ENCODE measurements at regions not wholly inside any gene's neighbourhood (a gene's known extent, or its start where the extent isn't known, plus 50 kb on each side); places are given as distances from the start of the nearest gene placed in this dataset.

- no peak for DNase-seq (ENCODE audit: low spot score in 2 of 2)
- H3K4me3 ChIP-seq, result no peak overlapping the region
- TF ChIP-seq POLR2A (IDR thresholded peaks at IDR 0.05) (no peak), EP300 (IDR thresholded peaks at IDR 0.05) (no peak), POLR2AphosphoS5 (IDR thresholded peaks at IDR 0.05) (no peak), CTCF (IDR thresholded peaks at IDR 0.05) (no peak)
- no peaks in the 10 kb centered on the region for H3K4me1 ChIP-seq
- 62% methylated on average over 3 of the region's 3 CpGs for WGBS
- no peak overlapping the region for H3K27ac ChIP-seq
- no peaks in the 10 kb centered on the region for H3K27me3 ChIP-seq
- no peaks in the 10 kb centered on the region for H3K9me3 ChIP-seq
- no peaks in the 10 kb centered on the region for H3K36me3 ChIP-seq
Observed at GRCh38 chr2:192298664-192299063, 103.9 kb upstream of the TMEFF2 start.

- no peak for DNase-seq (ENCODE audit: low spot score in 2 of 2)
- no peaks in the 10 kb centered on the region for H3K36me3 ChIP-seq
- 100% methylated on average over 2 of the region's 2 CpGs for WGBS
- H3K9me3 ChIP-seq, result no peaks in the 10 kb centered on the region
- no peaks in the 10 kb centered on the region for H3K27me3 ChIP-seq
- no peaks in the 10 kb centered on the region for H3K4me1 ChIP-seq
- H3K4me3 ChIP-seq, result no peak overlapping the region
- no peak overlapping the region for H3K27ac ChIP-seq
- TF ChIP-seq POLR2A (IDR thresholded peaks at IDR 0.05), result no peak
- TF ChIP-seq CTCF (IDR thresholded peaks at IDR 0.05), result no peak
- TF ChIP-seq POLR2AphosphoS5 (IDR thresholded peaks at IDR 0.05), result no peak
- TF ChIP-seq EP300 (IDR thresholded peaks at IDR 0.05), result no peak
Observed at GRCh38 chr2:192292478-192292877, 97.7 kb upstream of the TMEFF2 start.

GRCh38 chr2:192288295-192288694 lies 93.6 kb upstream of the TMEFF2 start:
- TF ChIP-seq POLR2A (IDR thresholded peaks at IDR 0.05) (no peak), EP300 (IDR thresholded peaks at IDR 0.05) (no peak), CTCF (IDR thresholded peaks at IDR 0.05) (no peak), POLR2AphosphoS5 (IDR thresholded peaks at IDR 0.05) (no peak)
- no peak for DNase-seq (ENCODE audit: low spot score in 2 of 2)
- Histone ChIP-seq H3K27ac (no peak overlapping the region), H3K36me3 (no peaks in the 10 kb centered on the region), H3K9me3 (no peaks in the 10 kb centered on the region), H3K4me1 (no peaks in the 10 kb centered on the region), H3K27me3 (no peaks in the 10 kb centered on the region), H3K4me3 (no peak overlapping the region)
- 19% methylated on average over 2 of the region's 2 CpGs for WGBS

- DNase-seq (ENCODE audit: low spot score in 2 of 2), result no peak
- no peak for TF ChIP-seq POLR2A (IDR thresholded peaks at IDR 0.05)
- TF ChIP-seq EP300 (IDR thresholded peaks at IDR 0.05), result no peak
- TF ChIP-seq CTCF (IDR thresholded peaks at IDR 0.05), result no peak
- no peak for TF ChIP-seq POLR2AphosphoS5 (IDR thresholded peaks at IDR 0.05)
Observed at GRCh38 chr2:192286093-192286701, 91.5 kb upstream of the TMEFF2 start.

GRCh38 chr2:192283450-192283849 lies 88.7 kb upstream of the TMEFF2 start:
- no peak overlapping the region for H3K4me3 ChIP-seq
- TF ChIP-seq EP300 (IDR thresholded peaks at IDR 0.05) (no peak), POLR2AphosphoS5 (IDR thresholded peaks at IDR 0.05) (no peak), CTCF (IDR thresholded peaks at IDR 0.05) (no peak), POLR2A (IDR thresholded peaks at IDR 0.05) (no peak)
- H3K27ac ChIP-seq, result no peak overlapping the region
- no peaks in the 10 kb centered on the region for H3K9me3 ChIP-seq
- no peaks in the 10 kb centered on the region for H3K27me3 ChIP-seq
- DNase-seq (ENCODE audit: low spot score in 2 of 2), result no peak
- 84% methylated on average over 1 of the region's 1 CpG for WGBS
- H3K36me3 ChIP-seq, result no peaks in the 10 kb centered on the region
- no peaks in the 10 kb centered on the region for H3K4me1 ChIP-seq

More at GRCh38 chr2:192286093-192286701, 91.5 kb upstream of the TMEFF2 start:
- no peaks in the 10 kb centered on the region for H3K9me3 ChIP-seq
- H3K36me3 ChIP-seq, result no peaks in the 10 kb centered on the region
- 90% methylated on average over 3 of the region's 3 CpGs for WGBS
- no peak overlapping the region for H3K27ac ChIP-seq
- H3K4me3 ChIP-seq, result no peak overlapping the region
- no peaks in the 10 kb centered on the region for H3K27me3 ChIP-seq
- H3K4me1 ChIP-seq, result no peaks in the 10 kb centered on the region

All from suprapubic skin (tissue), 4 donors.